GM12878 (cell line): ENCODE measurements at regions not wholly inside any gene's neighbourhood (a gene's known extent, or its start where the extent isn't known, plus 50 kb on each side); places are given as distances from the start of the nearest gene placed in this dataset.

Source experiments
- ATAC-seq: fragments of 200-7000 bp; cut with Tn5 transposase; 3 replicates; pipeline ENCODE4 v1.9.1; 2020; ENCODE audit warnings: mild to moderate bottlenecking, moderate library complexity
- BruUV-seq: library from RNA; stranded (reverse); fragments of 400-500 nt; replicated peaks from 2 replicates; lab custom pipeline; 2021; lab: Mats Ljungman, UMichigan
- CTCF ChIA-PET: fragments of 300-600 bp; sonication (Branson Sonifier 250); formaldehyde crosslinking; extraction: SDS; loops from one replicate; lab custom pipeline; 2021; ENCODE audit warnings: inconsistent platforms; lab: Yijun Ruan, JAX
- POLR2A ChIA-PET: fragments of 350-600 bp; formaldehyde crosslinking; extraction: SDS; loops from one replicate; lab custom pipeline; 2021; ENCODE audit warnings: inconsistent platforms; lab: Charles Lee
- RAD21 ChIA-PET: fragments of 300-600 bp; sonication (Branson Sonifier 250); formaldehyde crosslinking; loops from one replicate; lab custom pipeline; 2023; ENCODE audit warnings: antibody characterized with exemption; ENCODE audit not compliant: unreplicated experiment; lab: Charles Lee
- SMC1A ChIA-PET: fragments of 300-600 bp; sonication (Branson Sonifier 250); formaldehyde crosslinking; loops from one replicate; lab custom pipeline; 2023; ENCODE audit not compliant: unreplicated experiment, uncharacterized antibody; lab: Charles Lee
- DNase-seq: peaks from one replicate; pipeline ENCODE4 v3.0.0-alpha.2; 2011; ENCODE audit warnings: low read depth, low spot score
- FAIRE-seq: peaks from 3 replicates; lab custom pipeline; 2011; peaks lifted over from hg19 to GRCh38; lab: Jason Lieb, UNC
- H2AFZ ChIP-seq: 2 replicates; pipeline ENCODE4 v1.6.0; 2011; ENCODE audit warnings: low read depth, low read length, control low read depth; ENCODE audit not compliant: control insufficient read depth
- H3K27ac ChIP-seq: 2 replicates; pipeline ENCODE4 v1.5.1; 2011; ENCODE audit warnings: control low read depth; ENCODE audit not compliant: control insufficient read depth, insufficient read depth
- H3K27me3 ChIP-seq, 2 experiments: replicated peaks in 1 of 2; 2 replicates each; pipeline versions ENCODE4 v1.6.0 to v1.6.1; 2011; ENCODE audit warnings: low read length in 1 of 2; ENCODE audit not compliant: control insufficient read depth in 2 of 2, insufficient read depth in 2 of 2
- H3K36me3 ChIP-seq, 2 experiments: 2 replicates each; pipeline ENCODE4 v1.5.1; 2011; ENCODE audit warnings: low read length in 1 of 2; ENCODE audit not compliant: control insufficient read depth in 2 of 2, insufficient read depth in 2 of 2
- H3K4me1 ChIP-seq: 2 replicates; pipeline ENCODE4 v1.6.1; 2011; ENCODE audit warnings: mild to moderate bottlenecking, low read length, moderate library complexity, mixed read lengths; ENCODE audit not compliant: control insufficient read depth, insufficient read depth
- H3K4me2 ChIP-seq: 2 replicates; pipeline ENCODE4 v1.6.0; 2011; ENCODE audit warnings: control low read depth; ENCODE audit not compliant: control insufficient read depth, insufficient read depth
- H3K4me3 ChIP-seq: fragments of 200-600 bp; sonication (generic); 2 replicates; pipeline ENCODE4 v1.5.1; 2016
- H3K79me2 ChIP-seq: 2 replicates; pipeline ENCODE4 v1.6.0; 2011; ENCODE audit warnings: low read length; ENCODE audit not compliant: control insufficient read depth, insufficient read depth
- H3K9ac ChIP-seq: 2 replicates; pipeline ENCODE4 v1.8.0; 2011; ENCODE audit warnings: low read length, control low read depth, mixed read lengths; ENCODE audit not compliant: control insufficient read depth, insufficient read depth
- H3K9me3 ChIP-seq: replicated peaks from 3 replicates; pipeline ENCODE4 v1.5.1; 2011; ENCODE audit warnings: mild to moderate bottlenecking, low read length; ENCODE audit not compliant: control insufficient read depth, insufficient read depth
- H4K20me1 ChIP-seq: 2 replicates; pipeline ENCODE4 v1.6.0; 2011; ENCODE audit not compliant: control insufficient read depth, insufficient read depth
- BCL11A ChIP-seq: IDR thresholded peaks from 2 replicates; pipeline ENCODE4 v1.6.1; 2011; ENCODE audit warnings: low read depth, low read length
- WGBS: methylation state at CpG from one replicate; pipeline ENCODE4 v1.1.6; 2016; ENCODE audit warnings: low lambda C conversion rate; ENCODE audit not compliant: insufficient replicate concordance, insufficient coverage; ENCODE audit errors: missing lambda C conversion rate; 5-methylcytosine and 5-hydroxymethylcytosine counted together
- in situ Hi-C: fragments of 300-500 bp; cut with MboI; formaldehyde crosslinking; loops from 9 replicates; pipeline ENCODE4 v1.14.3; 2018; ENCODE audit warnings: mixed read lengths
- intact Hi-C: fragments of 100-400 bp; cut with micrococcal nuclease; formaldehyde crosslinking; loops from one replicate; pipeline ENCODE4 v1.14.2; 2022; ENCODE audit not compliant: unreplicated experiment
- TF ChIP-seq, protein P1 (sequence below): fragments of 450-650 bp; formaldehyde crosslinking; IDR thresholded peaks from 2 replicates; pipeline ENCODE4 v1.4.0; 2020; ENCODE audit warnings: mild to moderate bottlenecking, moderate library complexity

- Histone ChIP-seq H3K4me3 (no peak overlapping the region), H3K4me2 (no peak overlapping the region), H3K36me3 (no peaks in the 10 kb centered on the region), H2AFZ (no peak overlapping the region), H3K9ac (no peak overlapping the region), H3K27me3 (peaks cover 3 to 4% of the 10 kb centered on the region in 2 experiments; a peak in 2 of 4 replicates), H4K20me1 (no peaks in the 10 kb centered on the region), H3K4me1 (no peaks in the 10 kb centered on the region), H3K27ac (no peak overlapping the region), H3K9me3 (no peaks in the 10 kb centered on the region), H3K79me2 (no peaks in the 10 kb centered on the region)
- SMC1A ChIA-PET, result interaction anchor here (0.6 to 1.4 kb wide), 3 partner anchors 168 to 908 kb away, joined by 3 to 4 read pairs (median 4); no protein-coding TSS in a partner anchor
- DNase-seq (no peak), ATAC-seq (no peak), FAIRE-seq (no peak)
- no TSS peak for BruUV-seq
- intact Hi-C loops, result loop anchor here (2.0 kb wide), 1 partner anchor 819 kb away; no protein-coding TSS in a partner anchor
- CTCF ChIA-PET, result interaction anchor here (1.1 to 2.0 kb wide), 5 partner anchors 78 to 949 kb away, joined by 3 to 11 read pairs (median 6); no protein-coding TSS in a partner anchor
- POLR2A ChIA-PET, result no interaction called here
- RAD21 ChIA-PET, result interaction anchor here (1.3 kb wide), 1 partner anchor 908 kb away, joined by 6 read pairs; no protein-coding TSS in a partner anchor
- 28% methylated on average over 4 of the region's 4 CpGs for WGBS
- TF ChIP-seq, protein P1, sequence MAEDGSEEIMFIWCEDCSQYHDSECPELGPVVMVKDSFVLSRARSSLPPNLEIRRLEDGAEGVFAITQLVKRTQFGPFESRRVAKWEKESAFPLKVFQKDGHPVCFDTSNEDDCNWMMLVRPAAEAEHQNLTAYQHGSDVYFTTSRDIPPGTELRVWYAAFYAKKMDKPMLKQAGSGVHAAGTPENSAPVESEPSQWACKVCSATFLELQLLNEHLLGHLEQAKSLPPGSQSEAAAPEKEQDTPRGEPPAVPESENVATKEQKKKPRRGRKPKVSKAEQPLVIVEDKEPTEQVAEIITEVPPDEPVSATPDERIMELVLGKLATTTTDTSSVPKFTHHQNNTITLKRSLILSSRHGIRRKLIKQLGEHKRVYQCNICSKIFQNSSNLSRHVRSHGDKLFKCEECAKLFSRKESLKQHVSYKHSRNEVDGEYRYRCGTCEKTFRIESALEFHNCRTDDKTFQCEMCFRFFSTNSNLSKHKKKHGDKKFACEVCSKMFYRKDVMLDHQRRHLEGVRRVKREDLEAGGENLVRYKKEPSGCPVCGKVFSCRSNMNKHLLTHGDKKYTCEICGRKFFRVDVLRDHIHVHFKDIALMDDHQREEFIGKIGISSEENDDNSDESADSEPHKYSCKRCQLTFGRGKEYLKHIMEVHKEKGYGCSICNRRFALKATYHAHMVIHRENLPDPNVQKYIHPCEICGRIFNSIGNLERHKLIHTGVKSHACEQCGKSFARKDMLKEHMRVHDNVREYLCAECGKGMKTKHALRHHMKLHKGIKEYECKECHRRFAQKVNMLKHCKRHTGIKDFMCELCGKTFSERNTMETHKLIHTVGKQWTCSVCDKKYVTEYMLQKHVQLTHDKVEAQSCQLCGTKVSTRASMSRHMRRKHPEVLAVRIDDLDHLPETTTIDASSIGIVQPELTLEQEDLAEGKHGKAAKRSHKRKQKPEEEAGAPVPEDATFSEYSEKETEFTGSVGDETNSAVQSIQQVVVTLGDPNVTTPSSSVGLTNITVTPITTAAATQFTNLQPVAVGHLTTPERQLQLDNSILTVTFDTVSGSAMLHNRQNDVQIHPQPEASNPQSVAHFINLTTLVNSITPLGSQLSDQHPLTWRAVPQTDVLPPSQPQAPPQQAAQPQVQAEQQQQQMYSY (CRISPR knock-in tag), result no peak
- no peak for TF ChIP-seq BCL11A
- in situ Hi-C loops, result loop anchor here (10.0 kb wide), 2 partner anchors 659 to 909 kb away; no protein-coding TSS in a partner anchor
Measured at GRCh38 chr10:113384181-113384580, 168.7 kb upstream of the HABP2 start.
